Panc1 (cell line): ENCODE measurements at regions not wholly inside any gene's neighbourhood (a gene's known extent, or its start where the extent isn't known, plus 50 kb on each side); places are given as distances from the start of the nearest gene placed in this dataset.
A peak's percentile ranks its signal among the peaks of the same experiment; 100 is the strongest.

Experiments
- ATAC-seq: fragments of 200-7000 bp; cut with Tn5 transposase; 2 replicates; pipeline ENCODE4 v1.9.1; 2020; ENCODE audit warnings: mild to moderate bottlenecking, moderate library complexity
- BruUV-seq: library from RNA; stranded (reverse); fragments of 400-500 nt; replicated peaks from 2 replicates; lab custom pipeline; 2021; lab: Mats Ljungman, UMichigan
- CTCF ChIA-PET: fragments of 300-600 bp; sonication (Branson Sonifier 250); formaldehyde crosslinking; loops from one replicate; lab custom pipeline; 2022; ENCODE audit warnings: antibody characterized with exemption; lab: Charles Lee
- POLR2A ChIA-PET: fragments of 300-600 bp; sonication (Branson Sonifier 250); formaldehyde crosslinking; loops from one replicate; lab custom pipeline; 2022; ENCODE audit warnings: antibody characterized with exemption; lab: Charles Lee
- DNase-seq: peaks from one replicate; pipeline ENCODE4 v3.0.0-alpha.2; 2010; ENCODE audit warnings: low read depth, low spot score
- H3K27ac ChIP-seq: 2 replicates; pipeline ENCODE4 v1.5.1; 2011; ENCODE audit warnings: mild to moderate bottlenecking, low read length, inconsistent platforms
- H3K27me3 ChIP-seq: fragments of 200-500 bp; sonication (Bioruptor generic); 2 replicates; pipeline ENCODE4 v1.6.0; 2014; ENCODE audit warnings: low read length, inconsistent platforms; ENCODE audit not compliant: control insufficient read depth, insufficient read depth
- H3K36me3 ChIP-seq: fragments of 200-500 bp; sonication (Bioruptor generic); 2 replicates; pipeline ENCODE4 v1.5.1; 2014; ENCODE audit warnings: inconsistent platforms, mild to moderate bottlenecking, low read length, moderate library complexity; ENCODE audit not compliant: control insufficient read depth, insufficient read depth
- H3K4me1 ChIP-seq: 2 replicates; pipeline ENCODE4 v1.5.1; 2011; ENCODE audit warnings: inconsistent platforms, mild to moderate bottlenecking, low read length, moderate library complexity; ENCODE audit not compliant: control insufficient read depth, insufficient read depth
- H3K4me3 ChIP-seq, 2 experiments: 2 replicates each; pipeline ENCODE4 v1.5.1; 2011 to 2012; ENCODE audit warnings: low read depth in 2 of 2, low read length in 2 of 2, mild to moderate bottlenecking in 2 of 2, inconsistent platforms in 1 of 2, moderate library complexity in 1 of 2
- H3K9me3 ChIP-seq: fragments of 200-500 bp; sonication (Bioruptor generic); 2 replicates; pipeline ENCODE4 v1.5.1; 2014; ENCODE audit warnings: low read depth, mild to moderate bottlenecking, inconsistent platforms, low read length, moderate library complexity; ENCODE audit not compliant: control insufficient read depth, insufficient read depth
- CTCF ChIP-seq: fragments of 450-650 bp; IDR thresholded peaks from 2 replicates; pipeline ENCODE4 v1.5.1; 2017; ENCODE audit warnings: mild to moderate bottlenecking
- POLR2AphosphoS5 ChIP-seq: IDR thresholded peaks from 2 replicates; pipeline ENCODE4 v1.6.1; 2012; ENCODE audit warnings: mild to moderate bottlenecking, low read depth, low read length, moderate library complexity
- SIN3A ChIP-seq: IDR thresholded peaks from 2 replicates; pipeline ENCODE4 v1.6.1; 2012; ENCODE audit warnings: low read depth, mild to moderate bottlenecking, low read length, moderate library complexity, borderline replicate concordance; ENCODE audit not compliant: insufficient read depth
- TCF7L2 ChIP-seq: IDR thresholded peaks from 2 replicates; pipeline ENCODE4 v1.6.1; 2011; ENCODE audit warnings: mild to moderate bottlenecking, low read depth, low read length, inconsistent platforms
- in situ Hi-C: cut with HindIII; loops from 2 replicates; pipeline ENCODE4 v1.10.0; 2016; ENCODE audit warnings: low sequenced_read_pairs, low pct_unique_long_range_greater_than_20kb
- intact Hi-C: fragments of 100-400 bp; cut with micrococcal nuclease; formaldehyde crosslinking; loops from one replicate; pipeline ENCODE4 v1.10.0; 2022; ENCODE audit not compliant: unreplicated experiment
- TF ChIP-seq, protein P1 (sequence below), 2 experiments: IDR thresholded peaks; 2 replicates each; pipeline ENCODE4 v1.6.1; 2011 to 2012; ENCODE audit warnings: low read depth in 2 of 2, control low read depth in 1 of 2, low read length in 1 of 2, mild to moderate bottlenecking in 1 of 2, moderate library complexity in 1 of 2; ENCODE audit not compliant: insufficient read depth in 1 of 2

GRCh38 chr5:100313657-100314056, 221.5 kb upstream of the FAM174A start:
- no TSS peak for BruUV-seq
- DNase-seq = no peak
- Histone ChIP-seq H3K4me3 (no peak overlapping the region), H3K27ac (no peak overlapping the region), H3K9me3 (no peaks in the 10 kb centered on the region), H3K36me3 (no peaks in the 10 kb centered on the region), H3K4me1 (no peaks in the 10 kb centered on the region), H3K27me3 (no peaks in the 10 kb centered on the region)
- POLR2A ChIA-PET = no interaction called here
- intact Hi-C loops (no loop called here), in situ Hi-C loops (no loop called here)
- no peak for ATAC-seq
- no peak for TF ChIP-seq TCF7L2
- TF ChIP-seq, protein P1, sequence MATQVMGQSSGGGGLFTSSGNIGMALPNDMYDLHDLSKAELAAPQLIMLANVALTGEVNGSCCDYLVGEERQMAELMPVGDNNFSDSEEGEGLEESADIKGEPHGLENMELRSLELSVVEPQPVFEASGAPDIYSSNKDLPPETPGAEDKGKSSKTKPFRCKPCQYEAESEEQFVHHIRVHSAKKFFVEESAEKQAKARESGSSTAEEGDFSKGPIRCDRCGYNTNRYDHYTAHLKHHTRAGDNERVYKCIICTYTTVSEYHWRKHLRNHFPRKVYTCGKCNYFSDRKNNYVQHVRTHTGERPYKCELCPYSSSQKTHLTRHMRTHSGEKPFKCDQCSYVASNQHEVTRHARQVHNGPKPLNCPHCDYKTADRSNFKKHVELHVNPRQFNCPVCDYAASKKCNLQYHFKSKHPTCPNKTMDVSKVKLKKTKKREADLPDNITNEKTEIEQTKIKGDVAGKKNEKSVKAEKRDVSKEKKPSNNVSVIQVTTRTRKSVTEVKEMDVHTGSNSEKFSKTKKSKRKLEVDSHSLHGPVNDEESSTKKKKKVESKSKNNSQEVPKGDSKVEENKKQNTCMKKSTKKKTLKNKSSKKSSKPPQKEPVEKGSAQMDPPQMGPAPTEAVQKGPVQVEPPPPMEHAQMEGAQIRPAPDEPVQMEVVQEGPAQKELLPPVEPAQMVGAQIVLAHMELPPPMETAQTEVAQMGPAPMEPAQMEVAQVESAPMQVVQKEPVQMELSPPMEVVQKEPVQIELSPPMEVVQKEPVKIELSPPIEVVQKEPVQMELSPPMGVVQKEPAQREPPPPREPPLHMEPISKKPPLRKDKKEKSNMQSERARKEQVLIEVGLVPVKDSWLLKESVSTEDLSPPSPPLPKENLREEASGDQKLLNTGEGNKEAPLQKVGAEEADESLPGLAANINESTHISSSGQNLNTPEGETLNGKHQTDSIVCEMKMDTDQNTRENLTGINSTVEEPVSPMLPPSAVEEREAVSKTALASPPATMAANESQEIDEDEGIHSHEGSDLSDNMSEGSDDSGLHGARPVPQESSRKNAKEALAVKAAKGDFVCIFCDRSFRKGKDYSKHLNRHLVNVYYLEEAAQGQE (IDR thresholded peaks at IDR 0.05; ENCODE audit: insufficient read depth in 1 of 2, low read depth in 2 of 2, low read length in 1 of 2) = no peak
- TF ChIP-seq POLR2AphosphoS5 = no peak
- no peak for TF ChIP-seq SIN3A
- CTCF ChIA-PET = no interaction called here

GRCh38 chr5:100311806-100312205, 223.4 kb upstream of the FAM174A start:
- CTCF ChIA-PET = interaction anchor here (0.5 kb wide), 1 partner anchor 647 kb away, joined by 3 read pairs; no protein-coding TSS in a partner anchor
- H3K4me1 ChIP-seq = no peaks in the 10 kb centered on the region
- no peak overlapping the region for H3K4me3 ChIP-seq
- ATAC-seq (no peak), DNase-seq (no peak)
- H3K36me3 ChIP-seq = no peaks in the 10 kb centered on the region
- no peaks in the 10 kb centered on the region for H3K9me3 ChIP-seq
- TF ChIP-seq CTCF = peak; percentile 8; the same call in 1 of the 2 replicates
- no peak for TF ChIP-seq SIN3A
- no peak overlapping the region for H3K27ac ChIP-seq
- no TSS peak for BruUV-seq
- in situ Hi-C loops (no loop called here), intact Hi-C loops (no loop called here)
- no peaks in the 10 kb centered on the region for H3K27me3 ChIP-seq
- POLR2A ChIA-PET = no interaction called here

GRCh38 chr5:100306000-100306399, 229.2 kb upstream of the FAM174A start:
- DNase-seq (no peak), ATAC-seq (no peak)
- TF ChIP-seq SIN3A (no peak), POLR2AphosphoS5 (no peak), TCF7L2 (no peak), CTCF (no peak)
- TF ChIP-seq, protein P1 (IDR thresholded peaks at IDR 0.05; ENCODE audit: insufficient read depth in 1 of 2, low read depth in 2 of 2, low read length in 1 of 2) = no peak
- BruUV-seq = no TSS peak
- H3K27me3 ChIP-seq = no peaks in the 10 kb centered on the region
- H3K4me1 ChIP-seq = no peaks in the 10 kb centered on the region
- ChIA-PET CTCF (no interaction called here), POLR2A (no interaction called here)
- intact Hi-C loops = no loop called here
- in situ Hi-C loops = no loop called here
- H3K4me3 ChIP-seq = no peak overlapping the region
- H3K9me3 ChIP-seq = no peaks in the 10 kb centered on the region
- H3K36me3 ChIP-seq = no peaks in the 10 kb centered on the region
- H3K27ac ChIP-seq = no peak overlapping the region
